OCI-LY7 (cell line): ENCODE measurements at regions not wholly inside any gene's neighbourhood (a gene's known extent, or its start where the extent isn't known, plus 50 kb on each side); places are given as distances from the start of the nearest gene placed in this dataset.

Experiments used
- BruUV-seq: library from RNA; stranded (reverse); fragments of 400-500 nt; replicated peaks from 2 replicates; lab custom pipeline; 2021; lab: Mats Ljungman, UMichigan
- CTCF ChIA-PET: fragments of 300-600 bp; sonication (Branson Sonifier 250); formaldehyde crosslinking; loops from one replicate; lab custom pipeline; 2022; ENCODE audit warnings: antibody characterized with exemption; ENCODE audit not compliant: unreplicated experiment; lab: Charles Lee
- POLR2A ChIA-PET: fragments of 300-600 bp; sonication (Branson Sonifier 250); formaldehyde crosslinking; loops from one replicate; lab custom pipeline; 2022; ENCODE audit warnings: antibody characterized with exemption; lab: Charles Lee
- DNase-seq: peaks from one replicate; pipeline ENCODE4 v3.0.0-alpha.2; 2015; ENCODE audit warnings: low spot score
- H2AFZ ChIP-seq: fragments of 200-600 bp; sonication (generic), shearing (Covaris generic); 2 replicates; pipeline ENCODE4 v1.6.1; 2014; ENCODE audit warnings: mild to moderate bottlenecking, antibody characterized with exemption, low read length, moderate library complexity
- H3K27ac ChIP-seq: fragments of 200-600 bp; sonication (generic); 2 replicates; pipeline ENCODE4 v1.5.1; 2014; ENCODE audit warnings: mixed run types, low read depth, mild to moderate bottlenecking, moderate library complexity, low read length, inconsistent platforms; ENCODE audit not compliant: poor library complexity, severe bottlenecking
- H3K36me3 ChIP-seq: fragments of 200-600 bp; sonication (generic); 2 replicates; pipeline ENCODE4 v1.6.1; 2014; ENCODE audit warnings: mild to moderate bottlenecking, antibody characterized with exemption, low read length, moderate library complexity, mixed read lengths; ENCODE audit not compliant: insufficient read depth
- H3K4me1 ChIP-seq: fragments of 200-600 bp; sonication (generic); 2 replicates; pipeline ENCODE4 v1.5.1; 2014; ENCODE audit warnings: mild to moderate bottlenecking, low read length; ENCODE audit not compliant: insufficient read depth, poor library complexity, severe bottlenecking
- H3K4me2 ChIP-seq: fragments of 200-600 bp; sonication (generic); 2 replicates; pipeline ENCODE4 v1.6.1; 2014; ENCODE audit warnings: mild to moderate bottlenecking, low read length
- H3K4me3 ChIP-seq: fragments of 200-600 bp; sonication (generic); 2 replicates; pipeline ENCODE4 v1.5.1; 2014; ENCODE audit warnings: mild to moderate bottlenecking, low read depth, low read length; ENCODE audit not compliant: poor library complexity, severe bottlenecking
- H3K79me2 ChIP-seq: fragments of 200-600 bp; sonication (generic); 2 replicates; pipeline ENCODE4 v1.6.1; 2016; ENCODE audit warnings: low read depth, mild to moderate bottlenecking, low read length, moderate library complexity, mixed read lengths; ENCODE audit not compliant: insufficient read depth
- H3K9me2 ChIP-seq: fragments of 200-600 bp; sonication (generic); 2 replicates; pipeline ENCODE4 v1.6.1; 2016; ENCODE audit warnings: mild to moderate bottlenecking, low read length, mixed read lengths; ENCODE audit not compliant: insufficient read depth
- H3K9me3 ChIP-seq: fragments of 200-600 bp; sonication (generic); 2 replicates; pipeline ENCODE4 v1.6.1; 2014; ENCODE audit warnings: mild to moderate bottlenecking, mixed run types, low read length, mixed read lengths
- H4K20me1 ChIP-seq: fragments of 200-600 bp; sonication (generic); 2 replicates; pipeline ENCODE4 v1.6.1; 2014; ENCODE audit warnings: mild to moderate bottlenecking, antibody characterized with exemption, low read length, moderate library complexity, mixed read lengths; ENCODE audit not compliant: insufficient read depth
- CTCF ChIP-seq: fragments of 200-600 bp; sonication (generic); conservative IDR thresholded peaks from 2 replicates; pipeline ENCODE4 v1.5.1; 2014; ENCODE audit warnings: mild to moderate bottlenecking, antibody characterized with exemption, low read length, moderate library complexity, mixed read lengths
- EZH2phosphoT487 ChIP-seq: fragments of 200-600 bp; sonication (generic); IDR thresholded peaks from 2 replicates; pipeline ENCODE4 v1.6.1; 2018; ENCODE audit warnings: low read depth, borderline replicate concordance, mild to moderate bottlenecking, mixed run types, antibody characterized with exemption, low read length, moderate library complexity, mixed read lengths
- intact Hi-C: fragments of 100-400 bp; cut with micrococcal nuclease; formaldehyde crosslinking; loops from one replicate; pipeline ENCODE4 v1.10.0; 2022; ENCODE audit not compliant: unreplicated experiment

- intact Hi-C loops, result no loop called here
- H3K4me1 ChIP-seq, result no peaks in the 10 kb centered on the region
- no peaks in the 10 kb centered on the region for H3K9me2 ChIP-seq
- ChIA-PET CTCF (no interaction called here), POLR2A (interaction anchor here (0.6 kb wide), 1 partner anchor 118 kb away, joined by 3 read pairs; no protein-coding TSS in a partner anchor)
- BruUV-seq, result no TSS peak
- H3K9me3 ChIP-seq, result peaks cover 32% of the 10 kb centered on the region; the same call in 1 of the 2 replicates
- no peak overlapping the region for H3K4me2 ChIP-seq
- no peaks in the 10 kb centered on the region; the same call in 1 of the 2 replicates for H3K36me3 ChIP-seq
- no peak overlapping the region for H3K4me3 ChIP-seq
- TF ChIP-seq CTCF (no peak), EZH2phosphoT487 (no peak)
- H4K20me1 ChIP-seq, result no peaks in the 10 kb centered on the region
- H3K79me2 ChIP-seq, result no peaks in the 10 kb centered on the region
- no peak for DNase-seq
- no peak overlapping the region for H3K27ac ChIP-seq
- H2AFZ ChIP-seq, result no peak overlapping the region
Measured at GRCh38 chr4:180695851-180696250, 1547.4 kb upstream of the TENM3 start.

GRCh38 chr4:180696460-180697092 lies 1546.6 kb upstream of the TENM3 start:
- CTCF ChIA-PET, result no interaction called here
- Histone ChIP-seq H4K20me1 (no peaks in the 10 kb centered on the region), H3K4me1 (no peaks in the 10 kb centered on the region), H3K27ac (no peak overlapping the region), H3K4me3 (no peak overlapping the region), H3K4me2 (no peak overlapping the region), H2AFZ (no peak overlapping the region), H3K9me2 (no peaks in the 10 kb centered on the region), H3K79me2 (no peaks in the 10 kb centered on the region), H3K9me3 (peaks cover 32% of the 10 kb centered on the region; the same call in 1 of the 2 replicates), H3K36me3 (no peaks in the 10 kb centered on the region; the same call in 1 of the 2 replicates)
- BruUV-seq, result no TSS peak
- no peak for TF ChIP-seq CTCF
- TF ChIP-seq EZH2phosphoT487, result no peak
- POLR2A ChIA-PET, result no interaction called here
- intact Hi-C loops, result no loop called here
- DNase-seq, result no peak

- ChIA-PET CTCF (no interaction called here), POLR2A (no interaction called here)
- BruUV-seq, result no TSS peak
Measured at GRCh38 chr4:180698550-180699195, 1544.5 kb upstream of the TENM3 start.

More at GRCh38 chr4:180698550-180699195, 1544.5 kb upstream of the TENM3 start:
- H3K4me2 ChIP-seq, result no peak overlapping the region
- no peaks in the 10 kb centered on the region for H3K9me2 ChIP-seq
- peaks cover 23% of the 10 kb centered on the region; the same call in 1 of the 2 replicates for H3K9me3 ChIP-seq
- no peak for DNase-seq
- H3K36me3 ChIP-seq, result no peaks in the 10 kb centered on the region; the same call in 1 of the 2 replicates
- H3K27ac ChIP-seq, result no peak overlapping the region
- H3K79me2 ChIP-seq, result no peaks in the 10 kb centered on the region
- H2AFZ ChIP-seq, result no peak overlapping the region; the same call in 1 of the 2 replicates
- no peaks in the 10 kb centered on the region for H4K20me1 ChIP-seq
- intact Hi-C loops, result no loop called here
- no peaks in the 10 kb centered on the region for H3K4me1 ChIP-seq
- H3K4me3 ChIP-seq, result no peak overlapping the region
- no peak for TF ChIP-seq EZH2phosphoT487
- no peak for TF ChIP-seq CTCF
